Muscle of leg (tissue), 3 donors: ENCODE measurements at regions not wholly inside any gene's neighbourhood (a gene's known extent, or its start where the extent isn't known, plus 50 kb on each side); places are given as distances from the start of the nearest gene placed in this dataset.
A peak's percentile ranks its signal among the peaks of the same experiment; 100 is the strongest.

Source experiments
- DNase-seq: peaks from one replicate; pipeline ENCODE4 v3.0.0; 2013
- H3K27ac ChIP-seq: one replicate; pipeline ENCODE4 v1.5.1; 2013; ENCODE audit warnings: mild to moderate bottlenecking, low read length, control low read depth
- H3K27me3 ChIP-seq: one replicate; pipeline ENCODE4 v1.6.1; 2013; ENCODE audit warnings: low read length; ENCODE audit not compliant: control insufficient read depth, insufficient read depth
- H3K36me3 ChIP-seq: one replicate; pipeline ENCODE4 v1.6.1; 2013; ENCODE audit warnings: low read length; ENCODE audit not compliant: control insufficient read depth, insufficient read depth
- H3K4me1 ChIP-seq: one replicate; pipeline ENCODE4 v1.6.1; 2013; ENCODE audit warnings: low read length; ENCODE audit not compliant: control insufficient read depth, insufficient read depth
- H3K4me3 ChIP-seq: one replicate; pipeline ENCODE4 v1.5.1; 2013; ENCODE audit warnings: low read length, control low read depth
- H3K9me3 ChIP-seq: replicated peaks from 2 replicates; pipeline ENCODE4 v1.6.1; 2013; ENCODE audit warnings: low read depth, low read length; ENCODE audit not compliant: control insufficient read depth
- WGBS: methylation state at CpG from one replicate; pipeline ENCODE4 v1.1.5; 2013; ENCODE audit warnings: missing lambda C conversion rate; ENCODE audit not compliant: insufficient coverage; 5-methylcytosine and 5-hydroxymethylcytosine counted together

DNA sequence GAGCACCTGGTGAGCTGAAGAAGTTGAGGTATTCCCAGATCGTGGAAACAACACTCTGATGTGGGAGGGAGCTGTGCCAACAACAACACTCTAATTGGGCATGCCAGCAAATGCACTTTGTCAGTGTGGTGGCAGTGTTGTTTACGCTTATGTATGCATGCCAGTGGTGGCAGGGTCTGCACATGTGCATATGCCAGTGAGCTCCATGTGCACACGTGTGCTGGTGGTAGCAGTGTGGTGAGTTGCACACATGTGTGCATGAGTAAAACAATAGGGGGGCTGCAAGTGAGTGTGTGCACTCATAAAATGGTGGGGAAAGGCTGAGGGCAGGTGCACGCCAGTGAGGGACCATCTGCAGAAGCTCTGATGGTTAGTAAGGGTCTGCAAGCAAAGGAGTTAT, 134.2 kb downstream of the DMRTA1 start:
- no peaks in the 10 kb centered on the region for H3K4me1 ChIP-seq
- no peak overlapping the region for H3K4me3 ChIP-seq
- H3K27ac ChIP-seq, result no peak overlapping the region
- H3K27me3 ChIP-seq, result no peaks in the 10 kb centered on the region
- H3K36me3 ChIP-seq, result no peaks in the 10 kb centered on the region
- peaks cover 6% of the 10 kb centered on the region for H3K9me3 ChIP-seq
- WGBS, result 82% methylated on average over 4 of the region's 4 CpGs
- DNase-seq, result no peak

DNA sequence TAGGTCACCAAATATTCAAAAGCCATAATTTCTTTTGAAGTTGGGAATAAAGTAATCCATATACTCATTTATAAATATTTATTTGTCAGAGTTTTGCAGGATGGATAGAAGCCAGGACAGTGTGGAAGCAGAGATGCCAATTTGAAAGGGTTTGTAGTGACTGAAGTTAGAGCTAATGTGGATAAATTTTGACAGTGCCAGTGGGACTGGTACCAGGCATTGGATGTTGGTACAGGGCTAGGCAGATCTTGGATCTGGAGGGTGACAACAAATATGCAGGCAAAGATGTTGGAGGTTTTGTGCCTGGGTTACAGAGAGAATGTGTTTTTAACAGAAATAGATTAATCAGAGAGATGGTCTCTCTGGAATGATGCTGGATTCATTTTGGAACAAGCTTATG, 135.6 kb downstream of the DMRTA1 start:
- Histone ChIP-seq H3K27me3 (no peaks in the 10 kb centered on the region), H3K9me3 (peaks cover 5% of the 10 kb centered on the region)

DNA sequence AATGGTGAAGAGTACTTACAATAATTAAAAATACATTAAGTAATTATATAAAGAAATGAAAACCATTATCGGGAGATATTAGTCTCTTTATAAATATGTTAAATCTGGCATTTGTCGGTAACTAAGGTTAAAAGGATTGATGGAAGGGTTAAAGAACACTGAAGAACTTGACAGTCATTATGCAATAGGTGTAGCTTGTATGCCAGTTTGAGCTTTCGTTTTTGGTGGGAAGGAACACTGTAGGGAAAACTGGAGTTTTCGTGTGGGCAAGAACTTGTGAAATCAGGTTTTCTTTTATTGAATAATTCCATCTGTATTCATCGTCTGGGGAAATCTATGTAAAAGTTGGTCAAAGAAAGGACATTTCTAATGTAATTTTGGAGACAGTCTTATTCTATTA, 142.3 kb downstream of the DMRTA1 start:
- Histone ChIP-seq H3K27me3 (no peaks in the 10 kb centered on the region), H3K9me3 (no peaks in the 10 kb centered on the region), H3K4me3 (no peak overlapping the region), H3K36me3 (no peaks in the 10 kb centered on the region), H3K27ac (no peak overlapping the region), H3K4me1 (no peaks in the 10 kb centered on the region)
- DNase-seq, result no peak
- WGBS, result 92% methylated on average over 2 of the region's 5 CpGs

More for the DNA sequence above, 135.6 kb downstream of the DMRTA1 start:
- no peak overlapping the region for H3K27ac ChIP-seq
- no peaks in the 10 kb centered on the region for H3K36me3 ChIP-seq
- DNase-seq, result peak; percentile 0
- no peak overlapping the region for H3K4me3 ChIP-seq
- H3K4me1 ChIP-seq, result no peaks in the 10 kb centered on the region

DNA sequence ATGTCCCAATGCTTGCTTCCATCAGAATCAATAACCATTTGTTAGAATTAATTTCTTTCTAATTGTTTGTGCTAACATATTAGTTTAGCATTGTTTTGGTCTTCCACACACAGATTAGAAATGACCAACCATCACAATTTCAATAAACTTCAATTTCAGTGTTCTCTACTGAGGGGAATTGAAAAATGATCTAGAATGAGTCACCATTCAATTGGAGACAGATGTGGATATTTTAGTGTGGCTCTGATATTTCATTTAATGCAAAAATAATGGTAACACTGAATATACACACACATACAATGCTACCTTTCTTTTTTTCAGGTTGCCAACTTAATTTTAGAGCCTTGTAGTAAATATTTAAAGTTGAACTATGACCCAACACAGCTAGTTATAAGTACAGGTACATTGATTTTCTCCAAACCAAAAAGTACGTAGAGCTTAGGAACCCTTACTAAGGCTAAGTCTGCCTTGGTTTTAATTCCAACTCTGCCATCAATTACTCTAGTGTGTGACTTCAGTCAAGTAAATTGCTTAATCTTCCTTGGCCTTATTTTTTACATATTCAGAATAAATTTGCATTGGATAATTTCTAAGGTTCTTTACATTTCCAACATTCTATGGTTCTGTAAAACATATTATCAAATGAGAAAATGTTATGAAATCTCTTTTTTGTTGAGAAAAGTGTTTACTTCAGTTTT, 143.9 kb downstream of the DMRTA1 start:
- H3K4me1 ChIP-seq, result no peaks in the 10 kb centered on the region
- H3K36me3 ChIP-seq, result no peaks in the 10 kb centered on the region
- no peaks in the 10 kb centered on the region for H3K27me3 ChIP-seq
- WGBS, result no CpG with 5 or more reads among the region's 1 CpG
- H3K9me3 ChIP-seq, result no peaks in the 10 kb centered on the region
- no peak overlapping the region for H3K27ac ChIP-seq
- H3K4me3 ChIP-seq, result no peak overlapping the region
- peak; percentile 1 for DNase-seq

DNA sequence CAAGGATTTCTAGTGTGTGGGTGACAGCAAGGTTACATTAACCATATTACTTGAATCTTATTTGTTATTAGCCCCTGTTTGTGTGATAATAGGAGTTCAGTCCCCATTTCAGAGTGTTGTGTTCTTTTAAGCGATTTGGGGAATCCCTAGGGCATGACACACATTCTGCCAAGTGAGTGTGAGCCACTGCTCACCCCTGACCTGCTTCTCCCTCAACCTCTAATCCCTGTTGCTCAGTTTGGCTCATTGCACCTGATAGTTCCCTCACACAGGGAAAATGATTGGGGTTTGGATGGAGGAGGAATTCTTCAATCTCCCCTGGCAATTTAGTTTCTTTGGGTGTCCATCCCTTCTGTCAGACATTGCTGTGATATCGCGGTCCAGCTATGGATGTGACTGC, 149.2 kb downstream of the DMRTA1 start:
- Histone ChIP-seq H3K36me3 (no peaks in the 10 kb centered on the region), H3K4me3 (no peak overlapping the region), H3K9me3 (no peaks in the 10 kb centered on the region), H3K4me1 (no peaks in the 10 kb centered on the region), H3K27me3 (no peaks in the 10 kb centered on the region), H3K27ac (no peak overlapping the region)
- DNase-seq, result no peak
- no CpG with 5 or more reads among the region's 3 CpGs for WGBS

DNA sequence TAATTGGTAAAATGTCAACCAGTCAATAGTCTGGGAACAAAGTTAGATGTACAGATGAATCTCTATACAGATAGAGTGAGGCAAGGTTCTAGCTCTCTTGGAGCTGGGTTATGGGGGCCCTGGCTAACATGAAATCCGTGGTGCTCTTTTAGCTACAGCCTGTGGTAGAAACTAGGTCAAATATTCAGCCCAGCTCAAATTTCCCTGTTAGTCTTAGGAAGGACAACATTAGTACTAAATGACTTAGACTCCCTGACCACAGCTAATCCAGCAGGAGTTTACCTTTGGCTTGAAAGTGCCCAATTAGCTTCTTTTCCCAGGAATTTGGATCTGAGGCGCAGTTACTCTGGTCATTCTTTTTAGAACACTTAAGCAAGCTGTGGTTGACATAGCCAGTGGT, 170.5 kb downstream of the DMRTA1 start:
- H3K4me1 ChIP-seq, result no peaks in the 10 kb centered on the region
- no CpG with 5 or more reads among the region's 2 CpGs for WGBS
- H3K9me3 ChIP-seq, result no peaks in the 10 kb centered on the region
- no peaks in the 10 kb centered on the region for H3K36me3 ChIP-seq
- H3K4me3 ChIP-seq, result no peak overlapping the region
- no peak for DNase-seq
- no peaks in the 10 kb centered on the region for H3K27me3 ChIP-seq
- H3K27ac ChIP-seq, result no peak overlapping the region

DNA sequence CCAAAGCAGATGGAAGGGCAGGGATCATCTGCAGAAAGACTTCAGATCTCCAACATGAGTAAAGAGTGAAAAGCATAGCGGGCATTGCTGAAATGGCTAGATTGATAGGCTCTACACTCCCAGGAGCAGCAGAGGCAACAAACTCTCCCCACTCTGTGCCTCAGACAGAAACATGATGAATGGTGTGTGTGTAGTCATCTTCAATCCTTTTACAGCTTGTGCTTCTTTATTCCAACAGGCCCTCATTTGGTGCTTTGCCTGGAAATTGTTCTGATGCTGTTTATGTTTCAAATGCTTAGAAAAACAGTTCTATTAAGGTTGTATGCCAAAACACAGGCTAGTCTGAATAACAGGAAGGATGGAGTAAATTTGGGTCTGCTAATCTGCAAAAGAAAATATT, 176.2 kb downstream of the DMRTA1 start:
- Histone ChIP-seq H3K9me3 (no peaks in the 10 kb centered on the region), H3K4me3 (no peak overlapping the region), H3K27ac (no peak overlapping the region), H3K36me3 (no peaks in the 10 kb centered on the region), H3K4me1 (no peaks in the 10 kb centered on the region), H3K27me3 (no peaks in the 10 kb centered on the region)
- peak; percentile 61 for DNase-seq
- no CpG with 5 or more reads among the region's 1 CpG for WGBS

DNA sequence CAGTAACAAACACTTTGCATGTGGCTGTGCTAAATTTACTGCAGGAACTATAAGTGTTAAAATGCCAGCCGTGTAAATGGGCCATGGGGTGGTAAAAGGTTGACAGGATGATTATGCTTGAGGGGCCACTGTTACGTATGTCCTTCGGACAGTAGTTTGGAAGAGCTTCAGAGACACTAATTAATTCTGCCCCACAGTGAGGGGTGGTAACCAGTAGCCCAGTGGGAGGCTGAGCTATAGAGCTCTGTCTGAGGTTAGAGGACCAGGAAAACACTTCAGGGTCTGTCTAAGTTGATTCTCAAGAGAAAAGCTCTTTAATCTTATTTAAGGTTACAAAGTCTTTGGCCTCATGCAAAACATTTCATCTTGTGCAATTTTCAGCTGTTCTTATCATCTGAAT, 176.6 kb downstream of the DMRTA1 start:
- WGBS, result 0% methylated on average over 1 of the region's 3 CpGs
- no peak overlapping the region for H3K4me3 ChIP-seq
- H3K4me1 ChIP-seq, result no peaks in the 10 kb centered on the region
- H3K36me3 ChIP-seq, result no peaks in the 10 kb centered on the region
- H3K27ac ChIP-seq, result no peak overlapping the region
- H3K9me3 ChIP-seq, result no peaks in the 10 kb centered on the region
- no peaks in the 10 kb centered on the region for H3K27me3 ChIP-seq
- no peak for DNase-seq

DNA sequence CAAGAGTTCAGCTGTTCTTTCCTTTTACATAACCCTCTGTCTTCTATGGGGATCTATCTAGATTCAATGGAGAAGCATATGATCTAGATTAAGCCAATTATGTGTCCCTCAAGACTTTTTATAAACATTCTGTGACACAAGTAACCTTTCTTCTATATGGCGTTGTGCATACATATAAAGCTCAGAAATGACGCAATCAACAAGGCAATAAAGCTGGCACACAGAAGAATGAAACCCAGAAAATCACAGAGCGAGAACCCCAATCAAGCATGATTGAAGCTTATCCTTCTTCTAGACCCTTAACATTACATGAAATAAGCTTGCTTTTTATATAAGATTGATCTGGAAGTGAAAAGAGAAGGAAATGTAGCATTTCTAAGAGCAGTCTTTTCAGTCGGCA, 178.9 kb downstream of the DMRTA1 start:
- H3K27me3 ChIP-seq, result no peaks in the 10 kb centered on the region
- no peaks in the 10 kb centered on the region for H3K9me3 ChIP-seq
- no peaks in the 10 kb centered on the region for H3K4me1 ChIP-seq
- no peak for DNase-seq
- H3K36me3 ChIP-seq, result no peaks in the 10 kb centered on the region
- no peak overlapping the region for H3K27ac ChIP-seq
- no peak overlapping the region for H3K4me3 ChIP-seq
- WGBS, result no CpG with 5 or more reads among the region's 4 CpGs

DNA sequence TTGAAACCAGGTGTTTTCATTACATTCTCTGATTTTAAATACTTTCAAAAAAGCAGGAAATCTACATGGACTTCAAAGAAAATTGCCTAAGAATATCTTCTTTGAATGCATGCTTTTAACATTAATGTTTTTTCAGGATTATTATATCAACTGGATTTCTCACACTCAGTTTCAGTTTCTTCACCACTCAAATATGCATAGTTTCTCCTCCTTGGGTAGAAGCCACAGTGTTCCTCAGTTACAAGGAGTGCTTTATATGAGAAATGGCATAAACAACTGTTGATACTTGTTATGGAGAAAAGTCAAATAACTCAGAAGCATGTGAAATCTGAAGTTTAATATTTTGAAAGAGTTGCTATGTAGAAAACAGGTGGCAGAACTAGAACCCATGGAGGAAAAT, 196.9 kb downstream of the DMRTA1 start:
- H3K4me1 ChIP-seq, result no peaks in the 10 kb centered on the region
- no peak for DNase-seq
- H3K27me3 ChIP-seq, result no peaks in the 10 kb centered on the region
- no peaks in the 10 kb centered on the region for H3K9me3 ChIP-seq
- no peak overlapping the region for H3K4me3 ChIP-seq
- H3K36me3 ChIP-seq, result no peaks in the 10 kb centered on the region
- H3K27ac ChIP-seq, result no peak overlapping the region

DNA sequence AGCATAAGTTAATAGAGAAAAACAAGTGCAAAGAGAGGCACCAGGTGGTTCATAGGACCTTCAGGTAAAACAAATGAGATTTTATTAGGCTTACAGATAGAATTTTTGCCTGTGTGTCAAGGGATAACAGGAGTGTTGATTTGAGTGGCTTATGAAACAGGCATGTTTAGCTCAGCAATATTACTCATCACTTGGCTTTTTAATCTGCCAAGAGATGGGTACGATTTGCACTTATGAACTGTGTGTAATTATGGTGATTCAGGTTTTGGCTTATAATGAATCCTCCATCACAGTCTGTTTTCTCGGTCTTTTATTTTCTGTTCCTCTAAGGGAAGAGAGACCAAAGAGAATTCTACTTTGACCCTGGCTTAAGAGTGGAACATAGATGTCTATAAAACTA, 199.3 kb downstream of the DMRTA1 start:
- no CpG with 5 or more reads among the region's 2 CpGs for WGBS
- Histone ChIP-seq H3K27me3 (no peaks in the 10 kb centered on the region), H3K36me3 (no peaks in the 10 kb centered on the region), H3K4me1 (no peaks in the 10 kb centered on the region), H3K4me3 (no peak overlapping the region), H3K9me3 (no peaks in the 10 kb centered on the region), H3K27ac (no peak overlapping the region)
- DNase-seq, result no peak
